ENCODE measurements at regions not wholly inside any gene's neighbourhood (a gene's known extent, or its start where the extent isn't known, plus 50 kb on each side); places are given as distances from the start of the nearest gene placed in this dataset.

- WGBS, 2 donors: 54 to 76% methylated on average over 2 of the region's 2 CpGs
- DNase-seq: no peak
- no peak overlapping the region for H3K27ac ChIP-seq
- peaks cover 0 to 6% (median 0%) of the 10 kb centered on the region in 3 donors for H3K4me1 ChIP-seq
- intact Hi-C loops (cut with DNase I): loop anchor here (10.0 kb wide), 1 partner anchor 330 kb away; no protein-coding TSS in a partner anchor
- no peaks in the 10 kb centered on the region for H3K9me3 ChIP-seq
- TF ChIP-seq CTCF (IDR thresholded peaks at IDR 0.05) (no peak), POLR2A (IDR thresholded peaks at IDR 0.05) (no peak)
- H3K36me3 ChIP-seq: no peaks in the 10 kb centered on the region
- H3K4me3 ChIP-seq: no peak overlapping the region
- H3K27me3 ChIP-seq: peaks cover 0 to 6% (median 0%) of the 10 kb centered on the region in 4 donors
Measured at GRCh38 chr20:24784607-24785006, 164.5 kb upstream of the CST7 start.

GRCh38 chr20:24785141-24786110, 163.6 kb upstream of the CST7 start:
- no peak for TF ChIP-seq CTCF (IDR thresholded peaks at IDR 0.05)
- TF ChIP-seq POLR2A (IDR thresholded peaks at IDR 0.05): no peak

GRCh38 chr20:24786111-24786495, 163.0 kb upstream of the CST7 start:
- Histone ChIP-seq H3K27me3 (peaks cover 0 to 7% (median 0%) of the 10 kb centered on the region in 4 donors), H3K9me3 (no peaks in the 10 kb centered on the region), H3K4me1 (peaks cover 0 to 6% (median 0%) of the 10 kb centered on the region in 3 donors), H3K27ac (no peak overlapping the region), H3K4me3 (no peak overlapping the region), H3K36me3 (no peaks in the 10 kb centered on the region)
- 87 to 95% methylated on average over 3 of the region's 12 CpGs for WGBS, 2 donors
- no peak for TF ChIP-seq CTCF (IDR thresholded peaks at IDR 0.05)
- no peak for TF ChIP-seq POLR2A (IDR thresholded peaks at IDR 0.05)
- DNase-seq: no peak
- intact Hi-C loops (cut with DNase I): loop anchor here (10.0 kb wide), 1 partner anchor 329 kb away; no protein-coding TSS in a partner anchor

More at GRCh38 chr20:24785141-24786110, 163.6 kb upstream of the CST7 start:
- DNase-seq: no peak
- Histone ChIP-seq H3K4me1 (peaks cover 0 to 6% (median 0%) of the 10 kb centered on the region in 3 donors), H3K27me3 (peaks cover 0 to 7% (median 0%) of the 10 kb centered on the region in 4 donors), H3K9me3 (no peaks in the 10 kb centered on the region), H3K27ac (no peak overlapping the region), H3K36me3 (no peaks in the 10 kb centered on the region), H3K4me3 (no peak overlapping the region)
- WGBS, 2 donors: 55 to 62% methylated on average over 7 to 8 of the region's 11 CpGs
- intact Hi-C loops (cut with DNase I): loop anchor here (10.0 kb wide), 1 partner anchor 329 kb away; no protein-coding TSS in a partner anchor

GRCh38 chr20:24786646-24787045, 162.4 kb upstream of the CST7 start:
- DNase-seq: no peak
- no peak overlapping the region for H3K4me3 ChIP-seq
- H3K27me3 ChIP-seq: peaks cover 0 to 7% (median 0%) of the 10 kb centered on the region in 4 donors
- peaks cover 0 to 6% (median 0%) of the 10 kb centered on the region in 3 donors for H3K4me1 ChIP-seq
- TF ChIP-seq POLR2A (IDR thresholded peaks at IDR 0.05) (no peak), CTCF (IDR thresholded peaks at IDR 0.05) (no peak)
- H3K36me3 ChIP-seq: no peaks in the 10 kb centered on the region
- H3K9me3 ChIP-seq: no peaks in the 10 kb centered on the region
- no peak overlapping the region for H3K27ac ChIP-seq
- intact Hi-C loops (cut with DNase I): loop anchor here (10.0 kb wide), 1 partner anchor 328 kb away; no protein-coding TSS in a partner anchor
- WGBS, 2 donors: 83% methylated on average over 1 of the region's 7 CpGs; no CpG with 5 or more reads in 1 of the 2 donors

GRCh38 chr20:24787071-24787470, 162.0 kb upstream of the CST7 start:
- intact Hi-C loops (cut with DNase I): loop anchor here (10.0 kb wide), 1 partner anchor 328 kb away; no protein-coding TSS in a partner anchor
- no peak for DNase-seq
- H3K27ac ChIP-seq: no peak overlapping the region
- 77 to 79% methylated on average over 2 to 4 of the region's 10 CpGs for WGBS, 2 donors
- H3K9me3 ChIP-seq: no peaks in the 10 kb centered on the region
- H3K27me3 ChIP-seq: peaks cover 0 to 7% (median 0%) of the 10 kb centered on the region in 4 donors
- TF ChIP-seq POLR2A (IDR thresholded peaks at IDR 0.05) (no peak), CTCF (IDR thresholded peaks at IDR 0.05) (no peak)
- H3K4me1 ChIP-seq: peaks cover 0 to 6% (median 0%) of the 10 kb centered on the region in 3 donors
- no peaks in the 10 kb centered on the region for H3K36me3 ChIP-seq
- no peak overlapping the region for H3K4me3 ChIP-seq

Measured in esophagus squamous epithelium (tissue), 5 donors.